ENCODE measurements at regions not wholly inside any gene's neighbourhood (a gene's known extent, or its start where the extent isn't known, plus 50 kb on each side); places are given as distances from the start of the nearest gene placed in this dataset.

DNA sequence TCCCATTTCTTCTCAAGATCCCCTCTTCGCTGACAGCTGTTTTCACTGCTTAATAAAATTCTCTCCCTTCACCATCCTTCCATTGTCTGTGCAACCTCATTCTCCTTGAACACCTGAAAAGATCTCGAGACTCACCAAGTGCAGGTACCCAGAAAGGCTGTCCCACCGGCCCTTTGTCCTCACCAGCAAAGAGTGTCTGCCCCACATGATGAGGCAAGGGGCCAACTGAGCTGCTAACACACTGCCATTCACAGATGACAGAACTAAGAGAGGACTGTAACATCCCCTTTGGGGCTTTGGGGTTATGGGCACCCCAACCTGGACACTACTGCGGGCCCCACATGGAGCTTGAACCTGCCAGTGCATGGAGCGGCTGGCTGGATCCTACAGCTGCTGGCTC is 771.4 kb upstream of the MIR17HG start:
- no peak for DNase-seq
- TF ChIP-seq, protein P1, sequence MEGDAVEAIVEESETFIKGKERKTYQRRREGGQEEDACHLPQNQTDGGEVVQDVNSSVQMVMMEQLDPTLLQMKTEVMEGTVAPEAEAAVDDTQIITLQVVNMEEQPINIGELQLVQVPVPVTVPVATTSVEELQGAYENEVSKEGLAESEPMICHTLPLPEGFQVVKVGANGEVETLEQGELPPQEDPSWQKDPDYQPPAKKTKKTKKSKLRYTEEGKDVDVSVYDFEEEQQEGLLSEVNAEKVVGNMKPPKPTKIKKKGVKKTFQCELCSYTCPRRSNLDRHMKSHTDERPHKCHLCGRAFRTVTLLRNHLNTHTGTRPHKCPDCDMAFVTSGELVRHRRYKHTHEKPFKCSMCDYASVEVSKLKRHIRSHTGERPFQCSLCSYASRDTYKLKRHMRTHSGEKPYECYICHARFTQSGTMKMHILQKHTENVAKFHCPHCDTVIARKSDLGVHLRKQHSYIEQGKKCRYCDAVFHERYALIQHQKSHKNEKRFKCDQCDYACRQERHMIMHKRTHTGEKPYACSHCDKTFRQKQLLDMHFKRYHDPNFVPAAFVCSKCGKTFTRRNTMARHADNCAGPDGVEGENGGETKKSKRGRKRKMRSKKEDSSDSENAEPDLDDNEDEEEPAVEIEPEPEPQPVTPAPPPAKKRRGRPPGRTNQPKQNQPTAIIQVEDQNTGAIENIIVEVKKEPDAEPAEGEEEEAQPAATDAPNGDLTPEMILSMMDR (IDR thresholded peaks at IDR 0.05), result no peak
- Histone ChIP-seq H3K36me3 (ENCODE audit: low read depth) (no peaks in the 10 kb centered on the region), H3K4me1 (ENCODE audit: low read depth) (no peaks in the 10 kb centered on the region), H3K4me3 (no peak overlapping the region), H3K9me3 (no peaks in the 10 kb centered on the region)
- ATAC-seq, result no peak
- intact Hi-C loops (cut with DNase I, micrococcal nuclease), result no loop called here

DNA sequence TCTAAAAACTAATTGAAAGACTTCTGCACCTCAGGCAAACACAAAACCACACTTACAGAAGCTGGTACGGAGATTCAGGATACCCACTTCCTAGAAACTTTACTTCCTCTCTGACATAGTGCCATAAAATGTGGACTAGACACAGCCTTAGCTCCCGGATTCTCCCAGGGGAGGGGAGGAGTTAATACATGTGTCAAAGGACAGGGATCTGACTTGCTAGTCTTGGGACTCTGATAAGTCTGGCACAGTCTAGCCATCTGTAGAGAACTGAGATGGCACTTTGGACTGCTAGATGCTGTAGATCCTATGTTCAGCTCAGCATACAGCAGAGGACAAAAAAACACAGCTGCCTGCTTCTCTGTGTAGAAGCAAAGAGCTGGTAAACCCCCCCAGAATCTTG is 769.8 kb upstream of the MIR17HG start:
- Histone ChIP-seq H3K9me3 (no peaks in the 10 kb centered on the region), H3K4me1 (ENCODE audit: low read depth) (no peaks in the 10 kb centered on the region), H3K4me3 (no peak overlapping the region), H3K36me3 (ENCODE audit: low read depth) (no peaks in the 10 kb centered on the region)
- no peak for ATAC-seq
- TF ChIP-seq, protein P1 (IDR thresholded peaks at IDR 0.05), result no peak
- intact Hi-C loops (cut with DNase I, micrococcal nuclease), result no loop called here
- no peak for DNase-seq

DNA sequence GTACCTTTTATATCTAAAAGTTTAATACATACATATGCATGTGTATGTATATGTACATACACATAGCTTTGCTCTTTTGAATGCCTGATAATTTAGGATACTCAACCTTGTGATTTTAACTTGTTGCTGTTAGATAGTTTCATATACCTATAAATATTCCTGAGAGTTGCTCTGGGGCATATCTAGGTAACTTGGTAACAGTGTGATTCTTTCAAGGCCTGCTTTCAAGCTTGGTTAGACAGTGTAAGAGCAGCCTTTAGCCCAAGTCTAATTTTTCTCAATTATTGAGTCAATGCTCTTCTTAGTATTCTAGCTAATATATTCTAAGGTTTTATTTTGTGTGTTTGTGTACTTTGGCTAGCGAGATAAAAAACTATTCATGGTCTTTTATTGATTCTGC is 762.1 kb upstream of the MIR17HG start:
- no peaks in the 10 kb centered on the region for H3K4me1 ChIP-seq (ENCODE audit: low read depth)
- H3K4me3 ChIP-seq, result no peak overlapping the region
- TF ChIP-seq, protein P1 (IDR thresholded peaks at IDR 0.05), result no peak
- intact Hi-C loops (cut with DNase I, micrococcal nuclease), result no loop called here
- H3K36me3 ChIP-seq (ENCODE audit: low read depth), result no peaks in the 10 kb centered on the region
- no peaks in the 10 kb centered on the region for H3K9me3 ChIP-seq
- no peak for ATAC-seq
- no peak for DNase-seq

DNA sequence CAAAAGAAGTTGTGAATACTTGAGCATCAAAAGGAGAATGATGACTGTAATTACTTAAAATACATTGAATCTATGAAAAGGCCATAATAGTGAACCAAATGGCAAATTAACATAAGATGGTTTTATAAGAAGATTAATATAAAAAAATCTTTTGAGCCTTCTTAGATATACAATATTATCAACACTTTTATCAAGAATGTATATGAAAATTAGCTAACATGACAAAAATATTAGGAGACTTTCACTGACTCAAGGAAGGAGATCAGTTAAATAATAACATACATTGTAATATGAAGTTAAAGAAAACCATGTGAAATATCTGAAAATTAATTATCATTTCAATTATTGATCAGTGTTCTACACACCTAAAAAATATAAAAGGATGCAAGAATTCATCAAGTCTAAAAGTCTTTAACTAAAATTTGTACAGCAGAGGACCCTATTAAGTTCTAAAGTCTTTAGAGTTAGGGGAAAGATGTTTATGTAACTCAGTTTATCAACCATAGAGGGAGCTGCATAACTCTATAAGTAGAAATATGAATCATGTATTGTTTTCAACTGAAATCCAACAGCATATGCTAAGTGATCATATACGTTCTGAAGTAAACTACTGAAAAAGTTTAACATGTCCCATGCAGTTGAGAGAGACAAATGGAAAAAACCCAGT is 756.1 kb upstream of the MIR17HG start:
- no peaks in the 10 kb centered on the region for H3K9me3 ChIP-seq
- no peaks in the 10 kb centered on the region for H3K4me1 ChIP-seq (ENCODE audit: low read depth)
- no peaks in the 10 kb centered on the region for H3K36me3 ChIP-seq (ENCODE audit: low read depth)
- intact Hi-C loops (cut with DNase I, micrococcal nuclease), result no loop called here
- H3K4me3 ChIP-seq, result no peak overlapping the region
- ATAC-seq, result no peak
- TF ChIP-seq, protein P1 (IDR thresholded peaks at IDR 0.05), result no peak
- no peak for DNase-seq

DNA sequence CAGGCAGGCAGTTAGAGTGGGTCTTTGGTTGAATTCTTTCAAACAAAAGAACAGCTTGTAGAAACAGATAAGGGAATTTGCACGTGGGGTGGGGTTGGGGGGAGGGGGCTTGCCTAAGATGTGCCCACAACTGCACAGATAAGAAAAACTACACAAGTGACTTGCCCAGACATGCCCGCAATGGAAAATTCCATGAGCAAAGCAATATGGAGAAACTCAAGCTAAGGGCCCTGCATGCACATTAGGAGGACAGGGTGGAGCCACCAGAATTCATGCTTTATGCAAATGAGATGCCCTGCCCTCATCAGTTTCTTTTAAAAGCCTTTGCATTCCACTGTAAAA is 755.6 kb upstream of the MIR17HG start:
- TF ChIP-seq, protein P1 (IDR thresholded peaks at IDR 0.05), result no peak
- ATAC-seq (no peak), DNase-seq (no peak)
- no peaks in the 10 kb centered on the region for H3K9me3 ChIP-seq
- no peaks in the 10 kb centered on the region for H3K36me3 ChIP-seq (ENCODE audit: low read depth)
- no peak overlapping the region for H3K4me3 ChIP-seq
- intact Hi-C loops (cut with DNase I, micrococcal nuclease), result no loop called here
- no peaks in the 10 kb centered on the region for H3K4me1 ChIP-seq (ENCODE audit: low read depth)

DNA sequence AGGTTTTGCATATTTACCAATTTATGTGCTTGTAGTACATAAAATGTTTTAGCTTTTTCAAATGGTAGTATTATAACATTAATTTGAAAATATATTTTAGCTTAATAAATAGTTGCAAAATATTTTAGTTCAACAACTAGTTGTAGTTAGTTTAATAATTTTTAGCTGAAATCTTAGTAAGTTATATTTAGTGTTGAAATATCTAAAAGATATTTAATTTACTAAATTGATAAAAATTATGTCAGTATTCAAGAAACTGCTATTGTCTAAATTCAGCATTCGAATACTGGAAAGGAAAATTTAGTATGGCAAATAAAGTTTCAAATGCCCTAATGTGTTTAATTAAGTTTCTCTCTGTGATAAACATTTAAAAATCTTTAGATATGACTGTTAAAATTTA is 754.5 kb upstream of the MIR17HG start:
- TF ChIP-seq, protein P1 (IDR thresholded peaks at IDR 0.05), result no peak
- H3K4me1 ChIP-seq (ENCODE audit: low read depth), result no peaks in the 10 kb centered on the region
- intact Hi-C loops (cut with DNase I, micrococcal nuclease), result no loop called here
- H3K4me3 ChIP-seq, result no peak overlapping the region
- ATAC-seq, result no peak
- no peaks in the 10 kb centered on the region for H3K36me3 ChIP-seq (ENCODE audit: low read depth)
- H3K9me3 ChIP-seq, result no peaks in the 10 kb centered on the region
- DNase-seq, result no peak
